ENCODE measurements at regions not wholly inside any gene's neighbourhood (a gene's known extent, or its start where the extent isn't known, plus 50 kb on each side); places are given as distances from the start of the nearest gene placed in this dataset.

DNA sequence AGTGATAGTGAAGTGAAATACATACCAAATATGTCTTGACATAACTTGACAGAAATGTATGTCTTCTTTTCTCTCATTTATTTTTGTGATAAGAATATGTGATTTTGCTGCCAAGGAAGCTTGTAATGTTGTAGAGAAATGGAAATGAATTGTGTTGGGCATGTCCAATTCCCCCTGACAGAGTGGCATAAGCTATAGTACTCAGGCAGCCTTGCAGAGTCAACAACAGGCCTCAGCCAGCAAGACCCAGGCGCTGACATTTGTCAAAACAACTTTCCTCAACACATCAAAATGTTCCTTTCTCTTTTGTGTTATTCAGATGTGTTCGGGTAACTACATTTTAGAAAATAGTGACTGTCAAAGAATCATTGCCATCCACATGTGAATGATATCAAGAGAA, 538.1 kb upstream of the ATP11B start:
- no peak for DNase-seq (ENCODE audit: low read depth in 2 of 2)

DNA sequence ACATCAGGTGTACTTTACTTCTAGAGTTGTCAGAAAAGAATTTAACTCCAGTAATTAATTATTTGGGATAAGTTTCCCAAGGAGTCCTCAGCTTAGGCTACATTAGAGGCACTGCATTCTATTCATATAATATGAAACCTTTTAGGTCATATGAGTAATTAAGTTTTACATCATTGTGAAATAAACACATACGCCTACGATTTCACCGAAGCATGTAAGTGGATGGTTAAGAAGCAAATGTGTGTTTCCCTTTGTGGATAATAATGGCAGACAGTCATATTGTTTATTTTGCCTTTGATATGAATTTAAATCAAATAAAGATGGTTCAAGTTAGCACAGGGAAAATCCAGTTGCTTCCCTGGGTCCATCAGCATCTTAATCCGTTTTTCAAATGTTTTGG, 535.9 kb upstream of the ATP11B start:
- DNase-seq (ENCODE audit: low read depth in 2 of 2): no peak

DNA sequence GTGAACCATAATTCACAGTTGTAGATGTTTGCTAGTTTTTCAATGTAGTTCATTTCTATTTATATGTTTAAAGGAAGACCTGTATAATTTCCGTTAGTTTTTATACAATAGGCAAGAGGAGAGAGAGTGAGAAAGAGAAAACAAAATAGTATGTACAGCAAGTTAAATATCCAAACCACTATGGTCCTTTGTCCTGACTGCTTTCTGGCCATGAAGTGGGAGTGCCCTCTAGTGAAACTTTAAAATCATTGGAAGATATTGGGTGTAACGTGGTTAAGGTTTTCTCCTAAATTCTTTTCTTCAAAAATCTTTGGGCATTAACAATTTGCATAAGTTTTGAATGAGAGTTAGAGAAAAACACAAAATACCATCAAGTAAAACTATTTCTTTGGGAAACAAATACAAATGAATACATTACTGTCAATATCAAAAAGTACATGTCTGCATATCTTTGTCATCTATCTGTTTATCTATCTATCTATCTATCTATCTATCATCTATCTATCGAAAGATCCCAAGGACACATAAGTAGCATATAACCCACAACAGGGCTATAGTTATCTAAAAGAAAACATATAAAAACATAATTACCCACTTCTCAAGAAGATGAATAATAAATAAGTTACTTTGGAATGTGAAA, 534.6 kb upstream of the ATP11B start:
- peak; percentile 14 to 30 for DNase-seq (ENCODE audit: low read depth in 2 of 2)

DNA sequence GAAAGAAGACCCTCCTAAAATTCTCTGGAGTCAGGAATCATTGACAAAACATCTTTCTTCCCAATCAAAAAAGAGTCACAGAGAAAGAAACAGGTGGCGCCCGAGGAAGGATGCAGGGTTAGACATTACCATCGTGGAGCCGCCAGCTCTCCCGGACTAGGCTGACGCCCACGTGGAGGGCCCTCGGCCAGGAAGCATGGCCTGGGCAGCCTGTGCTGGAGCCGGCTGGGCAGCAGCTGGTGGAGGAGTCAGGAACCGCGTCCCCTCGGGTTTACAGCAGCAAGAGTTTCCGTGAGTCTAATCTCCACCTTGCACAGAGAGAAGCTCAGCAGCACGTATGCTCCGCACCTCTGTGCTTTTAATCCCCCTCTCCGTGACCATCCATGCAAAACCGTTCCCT, 533.7 kb upstream of the ATP11B start:
- no peak for DNase-seq (ENCODE audit: low read depth in 2 of 2)

DNA sequence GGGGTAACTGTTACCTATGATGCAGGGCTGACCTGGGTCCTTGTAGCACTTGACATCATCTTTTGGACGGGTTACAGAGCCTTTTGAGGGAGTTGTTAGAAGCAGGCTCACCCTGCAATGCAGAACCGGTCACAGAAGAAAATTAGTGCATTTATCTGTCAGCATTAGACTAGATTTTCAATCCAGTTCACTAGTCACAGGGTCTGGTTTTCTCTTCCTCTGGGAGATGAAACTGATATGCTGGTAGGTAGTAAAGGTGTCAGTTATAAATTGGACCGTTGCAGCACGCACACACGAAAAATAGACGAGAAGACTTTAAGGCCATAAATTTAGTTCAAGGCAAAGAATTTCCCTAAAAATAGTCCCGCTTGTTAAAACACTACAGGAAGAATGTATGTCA, 532.3 kb upstream of the ATP11B start:
- DNase-seq (ENCODE audit: low read depth in 2 of 2): no peak

DNA sequence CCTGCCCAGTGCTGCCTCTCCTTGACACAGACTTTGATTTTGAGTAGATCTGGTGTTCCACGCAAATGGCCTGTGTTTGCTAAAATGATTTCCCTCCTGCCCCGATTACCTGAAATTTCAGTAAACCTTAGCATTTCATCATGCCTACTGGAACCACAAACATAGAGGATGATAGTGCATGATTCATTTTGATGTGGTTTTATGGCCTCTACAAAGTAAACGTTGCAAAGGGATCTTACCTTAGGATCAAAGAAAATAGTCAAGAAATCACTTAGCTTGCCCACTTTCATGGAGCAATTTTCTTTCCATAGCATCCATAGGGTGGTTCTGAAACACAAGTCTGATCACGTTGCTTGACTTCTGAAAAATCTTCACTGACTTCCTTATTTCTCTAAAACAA, 524.6 kb upstream of the ATP11B start:
- DNase-seq (ENCODE audit: low read depth in 2 of 2): no peak

DNA sequence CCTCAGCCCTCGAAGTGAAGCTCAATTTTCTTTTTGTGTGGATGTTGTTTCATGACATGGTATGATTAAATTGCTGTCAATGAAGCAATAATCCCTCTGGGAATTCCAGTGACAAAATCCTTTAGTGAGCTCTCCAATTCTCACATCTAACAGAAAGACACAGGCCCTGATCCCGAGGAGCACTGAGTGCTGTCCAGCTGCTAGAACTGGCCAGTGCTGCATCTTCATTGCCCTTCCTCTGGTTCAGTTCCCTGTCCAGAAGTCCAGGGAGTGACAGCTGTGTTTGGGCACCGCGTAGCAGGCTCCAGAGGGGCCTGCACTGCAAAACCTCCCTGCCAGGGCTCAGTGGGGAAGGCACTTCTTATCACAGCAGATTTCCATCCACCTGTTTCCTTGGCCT, 516.8 kb upstream of the ATP11B start:
- no peak for DNase-seq (ENCODE audit: low read depth in 2 of 2)

DNA sequence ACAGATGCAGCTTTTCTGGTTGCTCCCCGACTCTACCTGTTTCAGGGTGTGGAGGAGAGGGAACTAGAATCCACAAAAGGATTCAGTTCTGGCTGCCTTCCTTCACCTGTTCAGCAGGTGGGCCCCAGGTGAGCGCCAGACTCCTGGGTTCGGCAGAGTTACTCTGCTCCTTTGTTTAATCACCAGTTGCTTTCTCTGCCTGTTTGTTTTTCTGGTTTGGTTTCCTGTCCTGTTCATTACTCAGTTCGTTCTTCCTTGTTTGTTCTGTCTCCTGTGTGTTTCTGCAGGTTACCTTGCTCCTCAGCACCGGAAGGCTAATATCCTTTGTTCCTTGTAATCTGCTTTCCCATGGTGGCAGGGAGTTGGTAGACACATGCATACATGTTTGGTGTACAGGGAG, 508.5 kb upstream of the ATP11B start:
- DNase-seq (ENCODE audit: low read depth in 2 of 2): no peak

DNA sequence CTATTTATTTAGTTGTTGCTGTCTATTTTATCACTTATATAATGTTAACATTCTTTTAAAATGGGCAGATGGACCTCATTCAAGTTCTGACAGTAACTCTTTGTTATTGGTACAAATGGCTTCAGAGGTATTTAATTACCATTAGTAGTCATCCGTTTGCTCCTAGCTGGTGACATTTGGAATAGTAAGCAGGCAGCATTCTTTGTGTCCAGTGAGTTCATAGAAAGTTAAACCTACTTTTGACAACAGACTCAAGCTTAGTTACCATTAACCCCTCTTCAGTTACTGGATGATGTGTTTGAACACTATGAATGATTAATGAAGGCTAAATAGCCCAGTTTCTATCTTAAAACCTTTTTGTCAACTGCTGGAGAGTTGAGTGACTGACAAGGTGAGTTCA, 500.7 kb upstream of the ATP11B start:
- DNase-seq (ENCODE audit: low read depth in 2 of 2): no peak

DNA sequence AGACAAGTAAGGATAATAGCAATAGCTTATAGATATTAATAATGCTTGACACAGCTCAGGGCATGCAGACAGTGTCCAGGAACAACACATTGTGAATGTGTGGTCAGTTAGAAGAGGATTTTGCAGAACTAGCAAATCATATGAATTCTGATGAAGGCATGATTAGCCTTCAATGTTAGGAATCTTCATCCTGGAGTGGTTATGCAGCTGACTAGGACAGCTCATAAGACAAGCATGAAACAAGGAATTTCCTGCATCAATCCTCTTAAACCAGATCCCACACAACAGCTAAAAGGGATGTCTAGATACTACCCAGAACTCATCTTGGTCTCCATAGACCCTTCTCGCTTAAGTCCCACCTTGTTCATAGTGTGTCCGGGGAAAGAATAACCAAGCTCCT, 499.0 kb upstream of the ATP11B start:
- peak; percentile 55 to 56 for DNase-seq (ENCODE audit: low read depth in 2 of 2)

DNA sequence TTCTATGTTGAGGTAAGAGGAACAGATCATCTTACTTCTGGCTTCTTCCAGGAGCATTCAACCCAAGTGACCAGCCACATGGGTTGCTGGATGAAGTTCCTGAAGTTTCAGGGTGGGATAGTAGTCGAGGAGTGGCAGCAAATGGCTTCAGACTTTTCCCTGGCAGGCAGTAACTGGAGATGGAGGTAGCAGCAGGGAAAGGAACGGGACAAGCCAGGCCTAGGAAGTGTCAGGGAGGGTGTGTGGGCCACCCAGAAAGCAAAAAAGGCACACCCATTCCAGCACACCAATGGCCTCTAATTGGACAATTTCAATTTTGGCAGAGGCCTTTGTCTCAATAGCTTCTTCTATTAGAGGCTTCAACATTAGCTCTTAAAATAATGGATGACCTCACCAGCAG, 498.6 kb upstream of the ATP11B start:
- DNase-seq (ENCODE audit: low read depth in 2 of 2): no peak

DNA sequence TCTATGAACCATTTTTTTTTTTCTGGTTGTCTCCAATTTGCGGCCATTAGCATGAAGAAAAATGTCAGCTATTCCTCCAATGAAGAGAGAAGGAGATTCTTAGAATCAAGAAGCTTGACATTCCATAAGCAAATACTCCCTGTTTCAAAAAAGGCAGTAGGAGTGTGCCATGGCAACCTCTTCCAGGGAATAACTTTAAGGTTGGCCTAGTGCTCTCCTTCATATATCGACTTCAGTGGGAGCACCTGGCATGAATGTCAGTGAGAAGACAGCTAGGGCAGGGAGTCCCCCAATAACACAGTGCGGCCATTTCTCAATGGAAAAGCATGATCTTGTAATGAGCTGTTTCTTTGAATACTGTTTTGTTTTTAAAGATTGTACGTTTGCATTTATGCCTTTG, 493.0 kb upstream of the ATP11B start:
- no peak for DNase-seq (ENCODE audit: low read depth in 2 of 2)

DNA sequence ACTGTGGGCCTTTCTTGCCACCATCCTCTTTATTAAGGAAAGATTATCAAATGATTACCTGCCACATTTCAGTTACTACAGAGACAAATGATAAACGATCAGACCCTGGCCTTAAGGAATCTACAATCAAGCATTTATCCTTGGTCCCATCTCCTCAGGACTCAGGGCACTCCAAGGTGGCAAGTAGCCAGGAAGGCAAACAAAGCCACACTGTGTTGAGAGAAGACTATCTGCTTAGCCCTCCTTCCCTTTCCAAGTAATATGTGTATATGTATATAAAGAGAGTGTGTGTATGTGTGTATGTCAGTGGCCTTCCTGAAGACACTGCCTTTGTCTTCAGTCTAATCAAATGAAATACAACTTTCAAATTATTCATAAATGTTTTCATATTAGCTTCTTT, 490.1 kb upstream of the ATP11B start:
- DNase-seq (ENCODE audit: low read depth in 2 of 2): no peak

DNA sequence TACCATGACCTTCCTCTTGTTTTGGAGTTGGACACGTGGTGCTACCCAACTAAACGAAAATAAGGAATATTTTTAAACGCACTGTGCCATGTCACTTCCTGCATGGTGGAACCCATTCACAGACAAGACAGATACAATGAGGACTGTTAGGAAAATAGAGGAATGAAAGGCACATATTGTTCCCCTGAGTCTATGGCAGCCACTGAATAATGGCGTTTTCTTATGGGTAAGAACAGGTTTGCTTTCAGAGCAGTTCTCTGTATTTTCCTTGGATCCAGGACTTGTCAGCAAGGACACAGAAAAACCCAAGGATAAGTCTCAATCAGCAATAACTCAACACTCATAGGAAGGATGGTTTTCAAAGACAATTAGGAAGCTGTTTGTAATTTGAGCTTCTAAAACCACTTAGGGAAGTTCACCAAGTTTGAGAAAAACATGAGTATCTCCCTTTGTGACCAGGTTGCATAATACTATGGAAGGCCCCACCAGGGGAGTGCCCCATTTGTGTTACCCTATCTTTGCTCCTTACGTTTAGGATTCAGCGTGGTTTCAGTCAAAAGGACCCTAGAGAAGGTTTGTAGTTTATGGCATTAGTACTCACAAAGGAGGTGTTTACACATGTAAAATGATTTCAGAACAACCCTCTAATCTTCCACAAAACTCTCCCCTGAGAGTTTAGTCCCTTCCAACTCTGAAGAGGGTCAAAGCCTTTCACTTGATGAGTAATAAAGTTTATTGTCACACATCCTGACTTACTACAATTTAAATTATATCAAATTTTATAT, 487.2 kb upstream of the ATP11B start:
- no peak for DNase-seq (ENCODE audit: low read depth in 2 of 2)

DNA sequence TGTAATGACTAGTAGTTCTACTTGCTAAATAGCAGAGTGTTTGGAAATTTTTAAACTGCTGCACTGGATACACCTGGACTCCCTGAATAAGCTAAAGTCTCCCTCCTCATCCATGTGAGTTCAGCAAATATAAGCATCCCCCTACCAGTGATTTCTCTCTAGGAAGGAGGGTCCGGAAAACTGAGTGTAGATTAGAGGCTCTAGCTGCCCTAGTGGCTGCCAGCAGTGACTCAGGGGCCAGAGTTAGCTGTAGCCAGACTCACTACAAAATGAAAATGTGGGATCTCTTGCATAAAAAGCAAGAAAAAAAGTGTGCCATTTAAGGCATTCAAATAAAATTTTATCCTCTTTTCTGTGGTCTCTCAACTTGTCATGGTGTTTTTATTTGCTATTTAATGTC, 485.0 kb upstream of the ATP11B start:
- no peak for DNase-seq (ENCODE audit: low read depth in 2 of 2)

DNA sequence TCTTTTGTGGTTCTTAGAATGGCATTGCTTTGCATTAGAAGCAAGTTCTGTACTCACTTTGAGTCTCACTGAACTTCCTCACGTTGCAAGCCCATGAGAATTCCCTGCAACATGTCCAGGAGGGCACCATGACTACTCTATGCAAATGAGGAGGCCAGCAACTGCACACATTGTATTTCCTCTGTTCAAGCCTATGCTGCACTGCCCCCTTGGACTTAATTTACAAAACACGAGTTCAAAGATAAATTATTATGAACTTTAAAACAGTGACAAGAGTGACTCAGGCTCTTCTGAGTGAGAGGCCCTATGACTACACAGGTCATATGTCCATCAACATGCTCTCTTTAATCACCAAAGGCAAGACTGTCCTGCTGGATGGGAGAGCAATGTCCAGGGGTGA, 484.2 kb upstream of the ATP11B start:
- no peak for DNase-seq (ENCODE audit: low read depth in 2 of 2)

DNA sequence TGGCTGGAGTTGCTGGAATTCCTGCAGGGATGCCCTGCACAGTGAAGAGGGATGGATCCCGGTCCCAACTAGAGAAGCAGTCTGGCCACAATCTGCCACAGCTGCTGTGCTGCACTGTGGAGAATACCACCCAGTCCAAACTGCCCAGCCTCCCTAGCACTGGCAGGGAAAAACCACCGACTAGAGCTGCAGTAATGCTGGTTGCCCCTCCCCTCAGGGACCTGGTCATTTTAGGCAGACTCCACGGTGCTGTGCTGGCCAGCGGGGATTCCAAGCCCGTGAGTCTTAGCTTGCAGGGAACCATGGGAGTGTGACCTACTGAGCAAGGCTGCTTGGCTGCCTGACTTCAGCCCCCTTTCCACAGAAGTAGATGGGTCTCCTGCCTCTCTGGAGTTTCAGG, 478.0 kb upstream of the ATP11B start:
- DNase-seq (ENCODE audit: low read depth in 2 of 2): no peak

DNA sequence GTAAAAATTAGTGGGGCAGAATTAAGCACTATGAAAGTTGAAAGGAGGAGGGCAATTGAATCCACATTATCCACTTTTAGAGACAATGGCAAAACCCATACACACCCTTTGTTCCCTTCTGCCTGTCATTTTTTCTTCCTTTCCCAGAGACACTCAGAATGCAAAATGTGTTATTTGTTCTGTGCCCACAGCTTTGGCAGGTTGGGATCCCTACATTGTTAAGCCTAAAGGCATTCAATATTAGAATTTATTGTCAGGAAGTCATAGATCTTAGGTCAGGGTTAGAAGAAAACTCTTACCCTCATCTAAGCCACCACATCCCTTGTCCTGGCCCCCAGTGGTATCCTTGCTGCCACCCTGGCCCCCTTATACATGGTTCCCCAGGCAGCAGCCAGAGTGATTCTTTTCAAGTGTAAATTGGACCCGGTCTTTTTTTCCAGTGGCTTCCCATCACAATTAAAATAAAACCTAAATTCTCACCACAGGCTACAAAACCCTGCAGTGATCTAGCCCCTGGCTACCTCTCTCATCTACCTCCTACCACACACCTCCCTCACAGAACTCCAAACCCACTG, 470.1 kb upstream of the ATP11B start:
- no peak for DNase-seq (ENCODE audit: low read depth in 2 of 2)

DNA sequence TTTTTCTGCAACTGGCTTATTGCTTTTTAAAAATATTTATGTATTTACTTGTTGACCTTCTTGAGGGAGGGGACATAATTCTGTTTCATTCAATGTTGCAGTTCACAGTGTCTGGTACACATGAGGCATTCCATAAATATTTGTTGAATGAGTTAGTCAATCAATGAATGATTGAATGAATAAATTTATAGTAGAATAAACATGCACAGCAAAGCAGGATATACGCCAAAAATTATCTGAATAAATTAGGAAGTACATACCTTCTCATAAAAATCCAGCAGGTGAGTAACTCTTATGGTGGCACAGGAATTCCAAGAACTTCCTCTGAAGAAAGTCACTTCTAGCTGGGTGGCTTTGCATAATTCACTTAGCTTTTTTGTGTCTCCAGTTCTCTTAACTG, 469.4 kb upstream of the ATP11B start:
- no peak for DNase-seq (ENCODE audit: low read depth in 2 of 2)

DNA sequence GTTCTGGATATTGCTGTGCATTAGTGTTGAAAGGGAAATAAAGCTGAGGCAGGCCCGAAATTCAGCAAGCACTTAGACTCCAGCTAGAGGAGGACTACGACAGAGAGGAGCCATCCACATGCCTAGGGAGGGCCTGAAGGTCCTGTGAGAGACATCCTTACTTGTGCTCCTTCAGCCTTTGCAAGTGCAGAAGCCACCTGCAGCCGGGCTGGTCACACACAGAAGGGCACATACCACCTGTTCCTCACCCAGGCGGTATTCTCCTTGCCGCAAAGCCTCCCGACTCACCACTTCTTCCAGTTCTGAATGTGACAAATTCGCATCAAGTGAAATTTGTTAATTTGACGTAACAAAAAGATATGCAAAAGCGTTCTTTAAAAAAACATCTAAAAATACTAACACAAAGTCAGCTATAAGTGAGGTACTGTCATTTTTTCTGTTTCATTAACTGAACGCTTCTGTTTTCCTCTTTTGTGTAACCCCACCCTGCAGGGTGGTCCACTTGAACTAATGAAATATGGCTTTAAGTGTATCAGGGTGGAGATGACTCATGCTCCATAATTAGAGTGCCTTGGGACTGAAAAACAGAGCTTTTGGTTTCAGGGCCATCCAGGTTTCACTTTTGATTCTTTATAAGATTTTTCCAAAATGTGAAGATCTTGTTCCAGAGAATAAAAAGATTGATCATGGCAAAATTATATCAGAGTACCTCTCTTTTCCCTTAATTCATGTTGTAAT, 467.9 kb upstream of the ATP11B start:
- no peak for DNase-seq (ENCODE audit: low read depth in 2 of 2)

DNA sequence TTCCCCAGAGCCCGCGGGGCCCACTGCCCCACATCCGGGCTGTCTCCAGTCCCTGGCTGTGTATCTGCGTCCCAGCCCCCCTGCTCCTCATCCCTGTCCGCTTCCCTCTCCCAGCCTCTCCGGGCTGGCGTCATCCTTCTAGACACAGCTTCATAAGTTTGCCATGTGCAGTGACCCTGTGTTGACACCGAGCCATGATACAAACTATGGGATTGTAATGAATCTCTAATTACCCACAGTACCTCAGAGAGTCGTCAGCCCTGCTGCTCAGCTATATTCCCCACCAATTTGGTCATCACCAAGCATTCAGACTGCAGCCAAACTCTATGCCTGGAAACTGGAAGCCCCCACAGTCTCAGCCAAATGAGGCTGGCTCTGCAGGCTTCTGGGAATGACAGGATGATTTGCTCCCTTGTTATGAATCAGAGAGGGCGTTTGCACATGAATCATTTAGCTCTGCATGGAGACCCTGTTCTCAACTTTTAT, 466.1 kb upstream of the ATP11B start:
- peak; percentile 79 to 82 for DNase-seq (ENCODE audit: low read depth in 2 of 2)

DNA sequence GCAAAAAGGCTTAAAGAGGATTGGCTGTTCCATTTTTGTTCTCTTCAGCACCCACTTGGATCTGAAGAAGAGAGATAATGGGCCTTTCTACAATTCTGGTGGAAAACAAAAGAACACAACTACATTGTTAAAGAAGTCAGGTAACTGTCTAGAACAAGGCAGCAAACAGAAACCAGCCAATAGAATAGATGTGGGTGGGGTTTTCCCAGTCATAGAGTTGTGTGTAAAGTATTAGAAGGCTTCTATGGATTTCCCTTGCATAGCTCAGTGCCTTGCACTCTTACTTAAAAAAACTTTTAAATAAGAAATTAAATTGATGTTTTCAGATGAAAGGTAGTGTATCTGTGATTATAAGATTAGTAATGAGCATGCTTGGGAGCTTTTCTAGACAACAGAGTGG, 462.7 kb upstream of the ATP11B start:
- no peak for DNase-seq (ENCODE audit: low read depth in 2 of 2)

DNA sequence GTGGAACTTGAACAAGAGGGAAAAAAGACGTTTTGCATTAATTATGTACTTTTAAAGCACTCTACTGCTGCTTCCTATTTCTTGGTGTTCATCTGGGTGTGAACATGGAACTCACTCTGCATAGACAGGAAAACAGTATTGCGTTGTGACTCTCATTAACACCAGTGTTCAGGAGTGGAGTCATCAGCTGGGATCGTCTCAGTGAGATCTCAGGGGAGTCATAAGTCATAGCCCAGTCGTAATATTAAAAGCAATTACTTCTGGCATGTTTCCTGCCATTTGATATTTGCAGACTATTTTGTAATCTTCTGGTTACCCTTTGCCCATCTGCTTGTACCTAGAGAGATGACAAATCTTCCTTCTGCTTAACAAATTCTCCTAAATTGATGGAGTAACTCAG, 462.0 kb upstream of the ATP11B start:
- DNase-seq (ENCODE audit: low read depth in 2 of 2): peak; percentile 33 to 45

Measured in fibroblast of skin of left quadriceps (primary cell).